Mucosa of descending colon (tissue), 3 donors: ENCODE measurements at regions not wholly inside any gene's neighbourhood (a gene's known extent, or its start where the extent isn't known, plus 50 kb on each side); places are given as distances from the start of the nearest gene placed in this dataset.

ENCODE experiments used
- ATAC-seq: fragments of 200-7000 bp; cut with Tn5 transposase; one replicate; pipeline ENCODE4 v1.9.1; 2020; ENCODE audit warnings: mild to moderate bottlenecking, moderate library complexity
- DNase-seq, 3 donors: peaks; one replicate each; pipeline ENCODE4 v3.0.0-alpha.2; 2020
- H3K36me3 ChIP-seq: fragments of 200-600 bp; one replicate; pipeline ENCODE4 v1.8.0; 2021; ENCODE audit warnings: low read depth, mild to moderate bottlenecking
- H3K4me1 ChIP-seq: fragments of 200-600 bp; one replicate; pipeline ENCODE4 v1.8.0; 2021; ENCODE audit warnings: low read depth, mild to moderate bottlenecking
- H3K4me3 ChIP-seq: fragments of 200-600 bp; one replicate; pipeline ENCODE4 v1.8.0; 2021; ENCODE audit warnings: mild to moderate bottlenecking
- H3K9me3 ChIP-seq: fragments of 200-600 bp; one replicate; pipeline ENCODE4 v1.8.0; 2021; ENCODE audit warnings: mild to moderate bottlenecking
- intact Hi-C, 2 donors: fragments of 100-400 bp; cut with DNase I in 1 of 2; cut with micrococcal nuclease in 1 of 2; formaldehyde crosslinking; loops; one replicate each; pipeline versions ENCODE4 v1.11.0 to v1.11.1; 2022; cut with DNase I, micrococcal nuclease
- TF ChIP-seq, protein P1 (sequence below): fragments of 200-600 bp; IDR thresholded peaks from one replicate; pipeline ENCODE4 v1.8.0; 2022; ENCODE audit warnings: antibody characterized with exemption, mild to moderate bottlenecking
- donor health status: DM: no; HTN: no; CAD: no; lungs with moderate emphysema.
- donor health status: DM: no; HTN: no; CAD: no.
- donor health status: DM: no; HTN: yes; CAD: no.

DNA sequence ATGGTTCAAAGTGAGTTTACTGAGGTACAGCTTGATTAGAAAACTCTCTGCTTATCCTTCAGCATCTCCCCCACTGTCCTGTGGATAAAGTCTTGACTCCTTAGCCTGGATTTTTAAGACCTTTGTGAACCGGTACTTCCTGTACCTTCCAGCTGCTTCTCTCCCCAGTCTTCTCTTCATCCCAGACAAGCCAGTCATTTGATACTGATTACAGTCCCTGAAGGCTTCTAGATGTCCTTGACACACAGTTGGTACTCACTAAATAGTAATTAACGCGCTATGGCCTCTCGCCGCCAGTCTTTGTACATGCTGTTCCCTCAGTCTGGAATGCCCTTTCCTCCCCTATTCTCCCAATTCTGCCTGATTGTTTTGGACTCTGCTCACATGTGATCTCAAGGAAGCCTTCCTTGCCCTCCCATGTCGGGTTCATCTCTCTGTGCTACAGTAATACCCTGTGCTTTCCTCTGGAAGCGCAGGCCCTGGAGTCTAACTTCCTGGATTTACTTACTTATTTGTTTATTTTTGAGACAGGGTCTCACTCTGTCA is 50.6 kb upstream of the PTGR2 start:
- ATAC-seq, result no peak
- Histone ChIP-seq H3K4me3 (no peak overlapping the region), H3K4me1 (peaks cover 30% of the 10 kb centered on the region), H3K36me3 (no peaks in the 10 kb centered on the region), H3K9me3 (no peaks in the 10 kb centered on the region)
- TF ChIP-seq, protein P1, sequence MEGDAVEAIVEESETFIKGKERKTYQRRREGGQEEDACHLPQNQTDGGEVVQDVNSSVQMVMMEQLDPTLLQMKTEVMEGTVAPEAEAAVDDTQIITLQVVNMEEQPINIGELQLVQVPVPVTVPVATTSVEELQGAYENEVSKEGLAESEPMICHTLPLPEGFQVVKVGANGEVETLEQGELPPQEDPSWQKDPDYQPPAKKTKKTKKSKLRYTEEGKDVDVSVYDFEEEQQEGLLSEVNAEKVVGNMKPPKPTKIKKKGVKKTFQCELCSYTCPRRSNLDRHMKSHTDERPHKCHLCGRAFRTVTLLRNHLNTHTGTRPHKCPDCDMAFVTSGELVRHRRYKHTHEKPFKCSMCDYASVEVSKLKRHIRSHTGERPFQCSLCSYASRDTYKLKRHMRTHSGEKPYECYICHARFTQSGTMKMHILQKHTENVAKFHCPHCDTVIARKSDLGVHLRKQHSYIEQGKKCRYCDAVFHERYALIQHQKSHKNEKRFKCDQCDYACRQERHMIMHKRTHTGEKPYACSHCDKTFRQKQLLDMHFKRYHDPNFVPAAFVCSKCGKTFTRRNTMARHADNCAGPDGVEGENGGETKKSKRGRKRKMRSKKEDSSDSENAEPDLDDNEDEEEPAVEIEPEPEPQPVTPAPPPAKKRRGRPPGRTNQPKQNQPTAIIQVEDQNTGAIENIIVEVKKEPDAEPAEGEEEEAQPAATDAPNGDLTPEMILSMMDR, result no peak
- DNase-seq, result no peak
- intact Hi-C loops, result no loop called here

DNA sequence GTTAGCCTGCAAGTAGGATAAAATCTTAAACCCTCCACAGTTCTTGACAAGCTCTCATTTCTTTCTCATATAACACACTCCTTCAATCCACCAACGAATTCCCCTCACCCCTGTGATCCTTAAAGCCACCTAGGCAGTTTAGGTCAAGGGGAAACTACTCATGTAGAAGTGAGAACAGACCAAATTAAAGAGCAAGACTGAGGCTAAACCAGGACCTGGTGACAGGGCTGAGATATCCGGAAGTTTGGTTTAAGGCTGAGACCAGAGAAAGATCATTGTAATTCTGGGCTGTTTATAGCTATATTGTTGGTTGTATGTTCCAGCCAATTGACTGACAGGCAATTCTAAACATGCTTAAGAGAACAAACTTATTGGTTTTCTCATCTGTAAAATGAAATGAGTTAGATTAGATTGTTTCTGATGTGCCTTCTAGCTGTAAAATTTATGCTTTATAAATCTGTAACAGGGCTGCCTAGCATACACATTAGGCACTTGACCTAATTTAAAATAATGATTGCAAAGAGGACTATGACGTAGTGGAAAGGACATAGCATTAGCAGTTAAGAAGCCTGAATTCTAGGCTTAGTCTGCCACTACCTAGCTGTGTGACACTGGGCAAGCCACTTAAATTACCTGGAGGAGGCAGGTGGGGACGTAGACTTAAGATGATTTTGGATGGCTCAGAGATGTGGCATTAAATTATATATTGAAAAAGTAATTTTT is 53.9 kb upstream of the PTGR2 start:
- peak; percentile 17 for ATAC-seq
- TF ChIP-seq, protein P1, result no peak

DNA sequence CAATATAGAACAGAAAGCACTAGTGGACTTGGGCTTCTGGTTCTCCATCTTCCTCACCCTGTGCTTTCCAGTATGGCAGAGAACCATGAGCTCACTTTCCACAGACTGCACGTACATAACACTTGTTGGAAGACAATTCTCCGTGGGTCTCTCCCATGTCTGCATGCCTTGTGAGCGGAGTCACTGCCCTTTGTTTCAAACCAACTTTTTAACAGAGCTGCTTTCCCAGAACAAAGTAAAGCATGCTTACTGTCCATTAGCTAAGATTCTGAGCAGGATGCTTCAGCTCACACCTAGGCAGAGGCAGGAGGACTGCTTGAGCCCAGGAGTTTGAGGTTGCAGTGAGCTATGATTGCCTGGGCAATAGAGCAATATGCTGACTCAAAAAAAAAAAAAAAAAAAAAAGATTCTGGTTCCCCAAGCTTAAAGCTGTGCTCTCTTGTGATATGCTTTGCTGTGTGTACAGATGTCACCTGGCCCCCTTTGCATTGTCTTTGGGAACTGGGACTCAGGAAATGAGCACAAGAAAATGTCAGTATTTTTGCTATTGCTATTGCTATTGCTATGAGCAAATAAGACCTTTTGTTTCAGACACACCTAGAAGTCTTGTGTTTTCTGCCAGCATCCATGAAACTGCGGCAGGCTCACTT is 54.6 kb upstream of the PTGR2 start:
- DNase-seq (no peak), ATAC-seq (peak; percentile 5)
- Histone ChIP-seq H3K9me3 (no peaks in the 10 kb centered on the region), H3K36me3 (no peaks in the 10 kb centered on the region), H3K4me1 (peaks cover 29% of the 10 kb centered on the region), H3K4me3 (no peak overlapping the region)
- TF ChIP-seq, protein P1, result no peak
- intact Hi-C loops, result no loop called here

More for the DNA sequence above, 53.9 kb upstream of the PTGR2 start:
- intact Hi-C loops, result no loop called here
- Histone ChIP-seq H3K4me1 (peaks cover 35% of the 10 kb centered on the region), H3K4me3 (no peak overlapping the region), H3K36me3 (no peaks in the 10 kb centered on the region), H3K9me3 (no peaks in the 10 kb centered on the region)
- DNase-seq, result no peak

DNA sequence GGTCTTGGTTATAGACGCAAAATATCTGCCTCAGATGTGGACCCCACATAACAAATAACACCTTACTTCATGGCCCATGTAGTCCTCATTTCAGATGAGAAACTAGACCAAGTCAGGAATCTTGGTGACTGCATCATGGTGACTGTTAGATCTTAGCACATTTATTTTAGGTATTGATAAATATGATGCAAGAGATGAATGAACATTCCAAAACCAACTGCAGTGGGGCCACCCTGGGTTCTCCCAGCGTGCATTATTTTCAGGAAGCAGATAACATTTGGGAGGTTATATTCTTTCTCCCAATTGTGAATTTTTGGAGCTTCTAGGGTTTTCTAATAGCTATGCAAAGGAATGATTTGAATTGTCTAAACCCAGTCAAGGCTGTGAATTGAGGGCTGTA is 55.2 kb upstream of the PTGR2 start:
- Histone ChIP-seq H3K36me3 (no peaks in the 10 kb centered on the region), H3K9me3 (no peaks in the 10 kb centered on the region), H3K4me1 (peaks cover 25% of the 10 kb centered on the region), H3K4me3 (no peak overlapping the region)
- no peak for ATAC-seq
- TF ChIP-seq, protein P1, result no peak
- intact Hi-C loops, result no loop called here
- DNase-seq, result no peak

DNA sequence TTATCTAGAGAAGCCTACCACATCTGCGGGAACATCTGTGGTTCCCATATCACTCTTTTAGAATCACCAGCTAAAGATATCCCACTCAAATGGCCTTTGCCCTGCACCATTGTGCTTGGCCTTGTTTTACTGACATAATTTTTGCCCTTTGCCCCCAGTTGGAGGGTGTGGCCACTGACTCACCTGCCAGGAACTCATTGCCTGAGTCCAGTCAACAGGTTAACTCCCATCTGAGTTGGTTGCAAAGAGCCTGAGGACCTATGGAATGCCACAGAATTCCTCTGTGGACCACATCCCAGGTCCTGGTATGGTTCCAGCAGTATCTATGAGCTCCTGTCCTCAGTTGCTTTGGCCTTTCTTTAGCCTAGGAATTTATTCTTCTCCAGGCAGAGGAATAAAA is 55.7 kb upstream of the PTGR2 start:
- ATAC-seq (peak; percentile 93), DNase-seq (peak; percentile 76 to 98 (median 85))
- peaks cover 27% of the 10 kb centered on the region for H3K4me1 ChIP-seq
- intact Hi-C loops, result no loop called here
- TF ChIP-seq, protein P1, result no peak
- no peaks in the 10 kb centered on the region for H3K9me3 ChIP-seq
- no peak overlapping the region for H3K4me3 ChIP-seq
- H3K36me3 ChIP-seq, result no peaks in the 10 kb centered on the region
